IPS DF 6.9 (cell line): ENCODE measurements at regions not wholly inside any gene's neighbourhood (a gene's known extent, or its start where the extent isn't known, plus 50 kb on each side); places are given as distances from the start of the nearest gene placed in this dataset.
"Not testable (repeated sequence)": the region's sequence is repeated elsewhere in the genome, so short reads cannot be mapped to it uniquely, and the experiment has no call there.

Source experiments
- DNase-seq: peaks from one replicate; pipeline ENCODE4 v3.0.0-alpha.2; 2013; ENCODE audit warnings: low read depth, low spot score
- H3K27ac ChIP-seq: one replicate; pipeline ENCODE4 v1.5.1; 2013; ENCODE audit warnings: low read length, control low read depth
- H3K27me3 ChIP-seq: 2 replicates; pipeline ENCODE4 v1.6.1; 2013; ENCODE audit warnings: mild to moderate bottlenecking, low read length; ENCODE audit not compliant: control insufficient read depth, insufficient read depth
- H3K36me3 ChIP-seq: 2 replicates; pipeline ENCODE4 v1.6.1; 2013; ENCODE audit warnings: low read length; ENCODE audit not compliant: control insufficient read depth, insufficient read depth
- H3K4me1 ChIP-seq: 2 replicates; pipeline ENCODE4 v1.6.1; 2013; ENCODE audit warnings: low read length; ENCODE audit not compliant: control insufficient read depth, insufficient read depth
- H3K4me3 ChIP-seq: 2 replicates; pipeline ENCODE4 v1.5.1; 2013; ENCODE audit warnings: mild to moderate bottlenecking, low read length
- H3K9me3 ChIP-seq: 2 replicates; pipeline ENCODE4 v1.6.1; 2013; ENCODE audit warnings: low read length, inconsistent platforms; ENCODE audit not compliant: control insufficient read depth, insufficient read depth
- WGBS: extraction: QIAGEN DNeasy Blood & Tissue Kit; methylation state at CpG from one replicate; pipeline ENCODE4 v1.1.7; 2013; ENCODE audit warnings: mixed read lengths, missing lambda C conversion rate; ENCODE audit not compliant: insufficient read length, insufficient coverage; 5-methylcytosine and 5-hydroxymethylcytosine counted together

- no peak for DNase-seq
- Histone ChIP-seq H3K4me3 (no peak overlapping the region), H3K27ac (no peak overlapping the region), H3K27me3 (no peaks in the 10 kb centered on the region), H3K36me3 (no peaks in the 10 kb centered on the region), H3K9me3 (no peaks in the 10 kb centered on the region), H3K4me1 (no peaks in the 10 kb centered on the region)
- whole genome bisulfite sequencing = no CpG with 5 or more reads among the region's 10 CpGs
These were observed 234.3 kb downstream of the SH2D4B start for GRCh38 chr10:80771902-80772555.

DNA sequence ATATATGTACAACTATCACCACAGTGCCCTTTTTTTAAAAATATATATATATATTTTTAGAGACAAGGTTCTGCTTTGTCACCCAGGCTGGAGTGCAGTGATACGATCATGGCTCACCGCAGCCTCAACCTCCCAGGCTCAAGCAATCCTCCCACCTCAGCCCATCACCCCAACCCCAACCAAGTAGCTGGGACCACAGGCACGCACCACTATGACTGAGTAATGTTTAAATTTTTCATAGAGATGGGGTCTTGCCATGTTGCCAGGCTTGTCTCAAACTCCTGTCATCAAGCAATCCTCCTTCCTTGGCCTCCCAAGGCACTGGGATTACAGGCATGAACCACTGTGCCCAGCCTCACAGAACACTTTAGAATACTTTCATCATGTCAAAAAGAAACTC is 234.9 kb downstream of the SH2D4B start:
- DNase-seq = no peak
- Histone ChIP-seq H3K27me3 (no peaks in the 10 kb centered on the region), H3K4me3 (no peak overlapping the region), H3K4me1 (no peaks in the 10 kb centered on the region), H3K9me3 (no peaks in the 10 kb centered on the region), H3K27ac (no peak overlapping the region), H3K36me3 (no peaks in the 10 kb centered on the region)
- no CpG with 5 or more reads among the region's 3 CpGs for WGBS

- H3K4me1 ChIP-seq = no peaks in the 10 kb centered on the region
- no peaks in the 10 kb centered on the region for H3K9me3 ChIP-seq
- H3K27me3 ChIP-seq = no peaks in the 10 kb centered on the region
- H3K27ac ChIP-seq = no peak overlapping the region
- WGBS = no CpG with 5 or more reads among the region's 2 CpGs
- no peak for DNase-seq
- no peak overlapping the region for H3K4me3 ChIP-seq
- H3K36me3 ChIP-seq = no peaks in the 10 kb centered on the region
These were observed 247.0 kb downstream of the SH2D4B start for GRCh38 chr10:80784695-80785094.

GRCh38 chr10:80786322-80786721 is 248.6 kb downstream of the SH2D4B start:
- DNase-seq = no peak
- no peak overlapping the region for H3K4me3 ChIP-seq
- no CpG with 5 or more reads among the region's 1 CpG for WGBS
- no peaks in the 10 kb centered on the region for H3K9me3 ChIP-seq
- no peaks in the 10 kb centered on the region for H3K27me3 ChIP-seq
- H3K4me1 ChIP-seq = no peaks in the 10 kb centered on the region
- no peaks in the 10 kb centered on the region for H3K36me3 ChIP-seq
- no peak overlapping the region for H3K27ac ChIP-seq

- WGBS = no CpG with 5 or more reads among the region's 3 CpGs
- H3K9me3 ChIP-seq = no peaks in the 10 kb centered on the region
- no peaks in the 10 kb centered on the region for H3K4me1 ChIP-seq
- no peaks in the 10 kb centered on the region for H3K27me3 ChIP-seq
- no peak overlapping the region for H3K4me3 ChIP-seq
- no peak overlapping the region for H3K27ac ChIP-seq
- H3K36me3 ChIP-seq = no peaks in the 10 kb centered on the region
- DNase-seq = no peak
These were observed 250.2 kb downstream of the SH2D4B start for GRCh38 chr10:80787952-80788351.

- WGBS = no CpG with 5 or more reads among the region's 3 CpGs
- no peaks in the 10 kb centered on the region for H3K36me3 ChIP-seq
- H3K4me3 ChIP-seq = no peak overlapping the region
- DNase-seq = no peak
- H3K9me3 ChIP-seq = no peaks in the 10 kb centered on the region
- H3K27ac ChIP-seq = no peak overlapping the region
- H3K4me1 ChIP-seq = no peaks in the 10 kb centered on the region
- no peaks in the 10 kb centered on the region for H3K27me3 ChIP-seq
These were observed 257.3 kb downstream of the SH2D4B start for GRCh38 chr10:80794994-80795393.

DNA sequence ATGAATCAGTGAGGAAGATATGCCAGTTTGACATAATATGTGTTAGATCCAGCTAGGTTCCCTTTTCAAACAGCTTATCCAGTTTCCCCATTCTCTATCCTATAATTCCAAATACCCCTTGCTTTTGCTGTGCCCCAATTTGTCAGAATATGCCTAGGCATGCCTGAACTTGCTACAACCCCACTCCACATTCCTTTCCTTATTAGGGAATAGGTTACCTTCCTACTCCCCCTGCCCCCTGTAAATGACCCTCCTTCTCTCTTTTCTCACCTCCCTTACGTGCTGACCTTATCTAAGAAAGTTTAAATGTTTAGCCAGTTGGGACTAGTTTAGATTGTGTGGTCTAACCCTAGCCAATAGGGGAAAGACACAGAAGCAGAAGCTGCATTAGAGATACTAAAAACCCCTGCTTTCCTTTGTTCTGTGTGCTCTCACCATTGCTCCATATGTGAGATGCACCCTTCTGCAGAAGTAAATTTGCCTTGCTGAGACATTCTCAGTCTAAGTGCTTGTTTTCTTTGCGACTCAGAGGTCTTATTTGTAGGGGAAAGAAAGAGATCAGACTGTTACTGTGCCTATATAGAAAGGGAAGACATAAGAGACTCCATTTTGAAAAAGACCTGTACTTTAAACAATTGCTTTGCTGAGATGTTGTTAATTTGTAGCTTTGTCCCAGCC is 267.8 kb downstream of the SH2D4B start:
- Histone ChIP-seq H3K27me3 (no peaks in the 10 kb centered on the region), H3K27ac (no peak overlapping the region), H3K4me1 (no peaks in the 10 kb centered on the region), H3K4me3 (no peak overlapping the region), H3K9me3 (peaks cover 3% of the 10 kb centered on the region), H3K36me3 (no peaks in the 10 kb centered on the region)
- no peak for DNase-seq
- no CpG with 5 or more reads among the region's 2 CpGs for WGBS

- no CpG with 5 or more reads among the region's 21 CpGs for WGBS
- DNase-seq = no peak
- Histone ChIP-seq H3K36me3 (no peaks in the 10 kb centered on the region), H3K27me3 (no peaks in the 10 kb centered on the region), H3K27ac (no peak overlapping the region), H3K9me3 (no peaks in the 10 kb centered on the region), H3K4me3 (no peak overlapping the region), H3K4me1 (no peaks in the 10 kb centered on the region)
These were observed 276.5 kb downstream of the SH2D4B start for GRCh38 chr10:80814147-80814652.

DNA sequence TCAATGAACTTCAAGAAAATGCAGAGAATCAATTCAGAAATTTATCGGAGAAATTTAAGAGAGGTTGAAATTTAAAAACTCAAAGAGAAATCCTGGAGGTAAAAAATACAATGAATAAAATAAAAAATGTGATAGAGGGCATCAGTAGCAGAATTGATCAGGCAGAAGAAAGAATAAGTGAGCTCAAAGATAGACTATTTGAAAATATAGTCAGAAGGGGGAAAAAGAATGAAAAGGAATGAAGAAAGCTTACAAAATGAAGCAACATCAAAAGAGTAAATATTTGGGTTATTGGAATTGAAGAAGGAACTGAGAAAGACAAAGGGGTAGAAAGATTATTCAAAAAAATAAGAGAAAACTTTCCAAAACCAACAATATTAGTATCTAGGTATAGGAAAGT is 291.4 kb downstream of the SH2D4B start:
- no peaks in the 10 kb centered on the region for H3K4me1 ChIP-seq
- no peak overlapping the region for H3K27ac ChIP-seq
- H3K27me3 ChIP-seq = no peaks in the 10 kb centered on the region
- no peaks in the 10 kb centered on the region for H3K9me3 ChIP-seq
- no peak for DNase-seq
- H3K36me3 ChIP-seq = no peaks in the 10 kb centered on the region
- WGBS = no CpG with 5 or more reads among the region's 1 CpG
- no peak overlapping the region for H3K4me3 ChIP-seq

DNA sequence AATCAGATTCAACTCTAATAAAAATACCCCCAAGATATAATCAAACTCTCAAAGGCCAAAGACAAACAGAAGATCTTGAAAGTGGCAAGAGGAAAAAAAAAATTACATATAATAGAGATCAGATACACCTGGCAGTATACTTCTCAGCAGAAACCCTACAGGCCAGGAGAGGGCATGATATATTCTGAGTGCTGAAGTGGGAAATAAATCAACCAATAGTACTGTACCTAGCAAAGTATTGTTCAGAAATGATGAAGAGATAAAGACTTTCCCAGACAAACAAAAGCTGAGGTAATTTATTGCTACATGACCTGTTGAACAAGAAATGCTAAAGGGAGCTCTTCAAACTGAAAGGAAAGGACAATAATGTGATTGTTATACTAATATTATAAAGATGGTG is 291.9 kb downstream of the SH2D4B start:
- no peak for DNase-seq
- no peaks in the 10 kb centered on the region for H3K36me3 ChIP-seq
- no peak overlapping the region for H3K4me3 ChIP-seq
- H3K9me3 ChIP-seq = no peaks in the 10 kb centered on the region
- no peaks in the 10 kb centered on the region for H3K4me1 ChIP-seq
- H3K27me3 ChIP-seq = no peaks in the 10 kb centered on the region
- H3K27ac ChIP-seq = no peak overlapping the region

GRCh38 chr10:80832693-80833092 is 295.0 kb downstream of the SH2D4B start:
- DNase-seq, H3K27me3 ChIP-seq, H3K9me3 ChIP-seq, H3K36me3 ChIP-seq, H3K4me1 ChIP-seq, H3K27ac ChIP-seq, H3K4me3 ChIP-seq: not testable (repeated sequence)
- no CpG with 5 or more reads among the region's 1 CpG for WGBS
